GM13976 (cell line): ENCODE measurements at regions not wholly inside any gene's neighbourhood (a gene's known extent, or its start where the extent isn't known, plus 50 kb on each side); places are given as distances from the start of the nearest gene placed in this dataset.

Experiments used
- DNase-seq: peaks from one replicate; pipeline ENCODE4 v3.0.0; 2012; ENCODE audit warnings: low spot score
- CTCF ChIP-seq: IDR thresholded peaks from 2 replicates; pipeline ENCODE4 v1.5.1; 2012; ENCODE audit warnings: borderline replicate concordance, mild to moderate bottlenecking; ENCODE audit not compliant: insufficient read depth; ENCODE audit errors: extremely low read depth, missing control alignments, control extremely low read depth
- in situ Hi-C: fragments of 300-500 bp; cut with MboI; formaldehyde crosslinking; loops from one replicate; pipeline ENCODE4 v1.12.0; 2022; ENCODE audit warnings: low sequenced_read_pairs, mixed read lengths, inconsistent platforms; ENCODE audit not compliant: unreplicated experiment

GRCh38 chr4:108372681-108373080 lies 203.9 kb upstream of the LEF1 start:
- in situ Hi-C loops, result no loop called here
- no peak for TF ChIP-seq CTCF
- DNase-seq, result no peak

GRCh38 chr4:108371282-108371681 lies 202.6 kb upstream of the LEF1 start:
- in situ Hi-C loops, result no loop called here
- no peak for TF ChIP-seq CTCF
- no peak for DNase-seq

GRCh38 chr4:108370291-108371141 lies 201.8 kb upstream of the LEF1 start:
- in situ Hi-C loops, result no loop called here
- no peak for DNase-seq
- TF ChIP-seq CTCF, result no peak

GRCh38 chr4:108369035-108369655 lies 200.4 kb upstream of the LEF1 start:
- no peak for TF ChIP-seq CTCF
- DNase-seq, result no peak
- in situ Hi-C loops, result no loop called here

GRCh38 chr4:108367751-108368150 lies 199.0 kb upstream of the LEF1 start:
- in situ Hi-C loops, result no loop called here
- no peak for TF ChIP-seq CTCF
- no peak for DNase-seq

- no peak for DNase-seq
- no peak for TF ChIP-seq CTCF
These were observed 198.0 kb upstream of the LEF1 start for GRCh38 chr4:108366716-108367115.

More at GRCh38 chr4:108366716-108367115, 198.0 kb upstream of the LEF1 start:
- in situ Hi-C loops, result no loop called here
